HG02610 (cell line): ENCODE measurements at regions not wholly inside any gene's neighbourhood (a gene's known extent, or its start where the extent isn't known, plus 50 kb on each side); places are given as distances from the start of the nearest gene placed in this dataset.

Experiments
- ATAC-seq: cut with Tn5 transposase; IDR thresholded peaks from one replicate; pipeline ENCODE4 v1.9.1; 2021; ENCODE audit warnings: mild to moderate bottlenecking, moderate library complexity; ENCODE audit not compliant: unreplicated experiment

DNA sequence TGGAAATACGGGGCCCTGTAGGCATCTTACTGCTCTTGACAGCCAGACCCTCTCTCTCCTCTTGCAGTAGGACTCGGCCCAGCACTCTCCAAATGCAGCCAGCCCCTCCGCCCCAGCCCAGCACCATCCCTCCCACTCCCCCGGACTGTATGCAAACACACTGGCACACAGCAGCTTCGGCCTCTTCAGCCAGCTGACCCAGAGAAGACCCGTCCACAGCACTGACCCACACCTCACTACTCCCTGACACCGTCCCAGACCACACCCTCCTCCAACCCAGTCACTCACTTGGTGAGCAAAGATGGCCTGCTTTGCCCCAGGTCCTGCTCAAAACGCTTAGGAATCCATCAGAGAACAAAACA, 164.6 kb downstream of the IGLL1 start:
- ATAC-seq = no peak

DNA sequence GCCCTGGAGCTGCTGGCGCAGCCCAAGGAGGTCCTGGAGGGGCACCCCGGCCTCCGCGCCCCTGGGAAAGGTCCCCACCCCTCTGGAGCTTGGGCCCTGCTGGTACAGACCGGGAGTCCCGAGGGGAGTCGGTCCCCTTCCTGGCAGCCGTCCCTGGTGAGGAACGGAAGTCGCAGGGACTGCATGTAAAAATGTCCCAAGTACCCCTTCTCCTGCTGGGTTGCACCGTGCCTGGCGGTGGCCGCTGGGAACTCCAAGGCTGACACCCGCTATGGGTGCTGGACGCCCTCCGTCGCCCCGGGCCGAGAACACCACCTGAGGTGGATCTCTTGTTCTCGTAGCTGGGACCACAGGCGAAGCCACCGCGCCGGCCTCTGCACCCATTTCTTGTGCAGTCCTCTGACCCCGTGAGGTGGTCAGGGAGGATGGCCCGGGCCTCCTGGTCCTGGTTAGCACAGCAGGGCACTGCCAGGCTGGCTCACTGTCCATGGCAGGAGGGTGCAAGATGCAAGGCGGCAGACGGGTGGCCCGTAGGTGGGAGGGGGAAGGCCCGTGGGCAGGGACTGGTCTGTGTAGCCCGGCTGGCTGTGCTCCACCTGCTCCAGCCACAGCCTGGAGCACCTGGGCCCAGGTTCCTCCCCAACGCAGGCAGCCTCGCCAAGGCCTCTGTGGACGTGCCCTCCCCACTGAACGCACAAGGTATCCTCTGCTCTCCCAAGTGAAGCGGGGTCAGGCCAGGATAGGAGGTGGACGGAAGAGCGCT, 165.2 kb downstream of the IGLL1 start:
- no peak for ATAC-seq

DNA sequence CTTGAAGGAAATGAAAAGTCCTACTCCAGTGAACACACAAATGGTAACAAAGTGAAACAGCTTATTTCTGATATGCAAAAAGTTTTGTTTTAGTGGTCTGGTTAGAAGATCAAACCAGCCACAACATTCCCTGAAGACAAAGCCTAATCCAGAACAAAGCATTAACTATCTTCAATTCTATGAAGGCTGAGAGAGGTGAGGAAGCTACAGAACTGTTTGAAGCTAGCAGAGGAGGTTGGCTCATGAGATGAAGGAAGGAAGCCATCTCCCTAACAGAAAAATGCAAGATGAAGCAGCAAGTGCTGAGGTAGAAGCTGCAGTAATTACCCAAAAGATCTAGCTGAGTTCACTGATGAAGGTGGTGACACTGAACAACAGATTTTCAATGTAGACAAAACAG, 168.4 kb downstream of the IGLL1 start:
- ATAC-seq = no peak

DNA sequence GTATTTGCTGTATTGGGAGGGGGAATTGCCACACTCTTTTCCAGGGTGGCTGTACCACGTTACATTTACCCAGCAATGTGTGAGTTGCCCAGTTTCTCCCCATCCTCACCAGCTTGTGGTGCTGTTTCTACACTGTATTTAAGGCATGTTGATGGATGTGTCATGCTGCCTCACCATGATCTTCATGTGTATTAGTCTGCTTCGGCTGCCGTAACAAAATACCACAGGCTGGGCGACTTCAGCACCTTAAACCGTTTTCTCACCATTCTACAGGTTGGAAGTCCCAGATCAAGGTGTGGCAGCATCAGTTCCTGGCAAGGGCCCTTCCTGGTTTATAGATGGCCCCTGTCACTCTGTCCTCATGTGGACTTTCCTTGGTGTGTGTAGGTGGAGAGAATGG, 169.7 kb downstream of the IGLL1 start:
- no peak for ATAC-seq

DNA sequence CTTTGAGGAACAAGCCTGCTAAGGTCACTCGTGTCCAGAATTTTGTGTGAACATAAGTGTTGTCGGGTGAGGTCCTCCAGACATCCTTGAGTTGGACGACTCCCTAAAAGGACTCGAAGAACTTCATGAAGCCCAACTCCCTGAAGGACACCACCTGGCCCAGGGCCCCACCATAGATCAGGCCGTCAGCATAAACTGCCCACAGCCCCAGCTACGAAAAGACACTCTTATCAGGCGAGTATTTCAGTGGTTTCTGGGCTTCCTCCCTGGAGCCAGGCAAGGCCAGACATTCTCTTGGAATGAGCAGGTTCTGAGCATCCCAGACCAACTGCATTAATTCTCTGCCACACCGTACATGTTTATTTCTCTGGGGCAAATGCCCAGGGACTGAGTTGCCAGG, 170.1 kb downstream of the IGLL1 start:
- no peak for ATAC-seq

DNA sequence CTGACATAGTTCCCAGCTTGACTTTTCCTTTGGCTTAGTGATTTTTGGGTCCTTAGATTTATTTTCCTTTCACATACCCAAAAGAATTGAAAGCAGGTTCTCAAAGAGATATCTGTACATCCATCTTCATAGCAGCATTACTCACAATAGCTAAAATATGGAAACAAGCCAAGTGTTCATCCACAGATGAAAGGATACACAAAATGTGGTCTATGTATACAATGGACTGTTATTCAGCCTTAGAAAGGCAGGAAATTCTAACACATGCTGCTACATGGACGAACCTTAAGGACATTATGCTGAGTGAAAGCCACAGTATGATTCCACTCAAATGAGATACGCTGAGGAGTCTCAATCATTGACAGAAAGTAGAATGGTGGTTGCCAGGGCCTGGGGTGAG, 171.8 kb downstream of the IGLL1 start:
- ATAC-seq = no peak

DNA sequence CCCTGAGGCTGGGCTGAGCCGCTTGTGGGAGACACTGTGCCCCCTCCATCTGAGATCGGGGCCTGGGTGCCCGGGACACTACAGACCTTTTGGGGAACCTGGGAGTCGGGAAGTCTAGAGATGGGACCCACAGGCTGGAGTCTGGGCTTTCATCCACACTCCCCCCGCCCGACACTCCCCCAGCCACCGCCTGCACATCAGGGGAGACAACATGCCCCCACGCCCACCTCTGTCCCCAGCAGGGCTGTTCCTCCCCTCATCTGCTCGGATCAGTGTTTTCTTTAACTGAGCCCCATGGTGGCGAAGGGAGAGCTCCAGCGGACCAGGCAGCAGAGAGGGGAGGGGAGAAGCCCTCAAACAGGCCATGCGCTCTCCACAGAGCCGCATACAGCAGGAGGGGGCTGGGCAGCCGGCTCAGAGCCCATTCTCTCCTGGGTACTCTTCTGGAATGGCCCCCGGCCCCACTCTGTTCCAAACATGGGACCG, 174.7 kb downstream of the IGLL1 start:
- ATAC-seq = no peak

DNA sequence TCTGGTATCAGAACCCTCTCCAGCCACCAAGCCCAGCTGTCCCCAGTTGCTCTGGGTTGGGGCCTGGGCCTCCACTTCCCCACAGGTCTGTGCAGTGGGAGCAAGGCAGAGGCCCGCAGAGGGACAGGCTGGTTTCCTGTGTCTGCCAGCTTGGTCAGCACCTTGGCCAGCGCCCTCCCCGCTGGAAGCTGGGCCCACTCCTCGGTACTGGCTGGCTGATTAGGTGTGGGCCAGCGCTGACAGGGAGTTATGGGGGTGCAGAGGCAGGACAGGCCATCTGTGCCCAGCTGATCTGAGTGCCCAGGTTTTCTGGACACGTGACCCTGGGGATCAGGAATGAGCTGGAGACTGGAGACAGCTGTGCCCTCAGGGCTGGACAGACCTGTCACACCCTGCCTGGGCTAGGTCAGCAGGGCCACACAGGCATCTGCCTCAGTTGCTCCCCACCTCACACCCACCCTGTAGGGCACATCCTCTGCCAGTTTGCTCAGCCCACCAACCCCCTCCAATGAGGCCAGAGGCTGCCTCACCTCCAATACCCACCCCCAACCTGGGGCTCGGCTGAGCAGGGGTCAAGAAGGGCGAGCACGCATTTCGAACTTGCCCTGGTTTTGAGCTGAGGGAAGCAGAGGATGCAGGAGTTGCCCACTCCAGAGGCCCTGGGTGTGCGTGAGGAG, 175.3 kb downstream of the IGLL1 start:
- ATAC-seq = no peak

DNA sequence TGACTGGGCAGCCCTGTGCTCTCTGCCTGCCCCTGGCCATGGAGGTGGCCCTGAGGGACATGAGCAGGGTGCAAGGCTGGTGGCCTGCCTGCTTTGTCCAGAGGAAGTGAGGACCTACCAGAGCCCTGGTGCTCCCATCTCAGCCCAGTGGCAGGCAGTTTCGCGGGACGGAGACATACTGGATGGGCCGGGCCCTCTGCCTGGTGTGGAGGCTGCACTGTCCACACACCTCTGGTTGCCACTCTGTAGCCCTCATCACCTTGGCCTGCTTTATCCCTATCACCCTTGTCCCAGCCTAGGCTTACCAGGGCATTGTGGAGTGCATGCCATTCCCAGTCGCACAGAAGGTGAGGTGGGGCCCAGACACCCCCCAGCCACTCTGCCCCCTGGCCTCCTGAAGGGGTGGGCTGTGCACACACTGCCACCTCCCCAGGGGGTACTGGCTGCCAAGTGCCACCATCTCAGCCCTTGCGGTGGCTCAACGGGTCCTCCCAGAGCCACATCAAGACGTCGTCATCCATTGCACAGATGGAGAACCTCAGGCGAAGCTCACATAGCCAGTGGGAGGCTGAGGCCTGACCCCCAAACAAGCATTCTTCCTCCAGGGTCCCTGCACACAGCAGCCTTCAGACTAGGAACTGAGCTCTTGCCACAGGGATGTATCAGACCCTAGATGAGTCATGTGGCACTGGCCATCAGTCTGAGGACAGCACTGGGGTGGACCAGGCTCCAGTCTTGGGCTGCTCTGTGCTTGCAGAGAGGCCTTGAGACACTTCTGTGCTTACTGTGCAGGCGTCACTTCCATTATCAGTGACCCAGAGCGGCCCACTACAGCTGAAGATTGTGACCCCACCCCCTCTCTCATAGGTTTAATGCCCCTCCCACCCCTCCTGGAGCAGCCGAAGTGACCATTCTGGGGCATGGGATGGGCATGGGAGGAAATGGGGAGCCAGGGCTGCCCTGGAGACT, 176.1 kb downstream of the IGLL1 start:
- no peak for ATAC-seq

DNA sequence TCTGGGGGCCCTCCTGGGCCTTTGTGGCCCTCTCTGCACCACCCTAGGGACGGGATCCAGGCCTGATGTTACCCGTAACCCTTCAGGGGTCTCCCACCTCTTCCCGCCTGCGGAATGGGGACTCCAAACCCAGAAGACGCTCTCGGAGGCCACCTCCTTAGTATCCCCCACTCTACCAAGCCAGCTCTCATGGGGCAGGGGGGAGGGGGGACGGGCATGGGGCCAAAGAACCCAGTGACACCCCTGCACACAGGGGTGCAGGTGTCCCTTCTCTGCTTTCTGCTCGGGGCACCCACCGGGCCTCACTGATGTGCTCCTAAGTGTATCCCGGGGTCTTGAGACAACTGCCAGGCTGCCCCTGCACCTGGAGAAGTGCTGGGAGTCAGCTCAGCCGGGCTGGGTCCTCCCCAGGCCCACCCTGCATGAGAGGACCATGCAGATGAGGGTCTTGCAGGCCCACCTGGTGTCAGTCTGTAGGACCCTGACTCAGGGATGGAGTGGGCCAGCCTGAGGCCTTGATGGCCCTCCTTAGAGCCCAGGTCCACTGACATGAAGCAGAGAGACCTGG, 176.9 kb downstream of the IGLL1 start:
- ATAC-seq = no peak

DNA sequence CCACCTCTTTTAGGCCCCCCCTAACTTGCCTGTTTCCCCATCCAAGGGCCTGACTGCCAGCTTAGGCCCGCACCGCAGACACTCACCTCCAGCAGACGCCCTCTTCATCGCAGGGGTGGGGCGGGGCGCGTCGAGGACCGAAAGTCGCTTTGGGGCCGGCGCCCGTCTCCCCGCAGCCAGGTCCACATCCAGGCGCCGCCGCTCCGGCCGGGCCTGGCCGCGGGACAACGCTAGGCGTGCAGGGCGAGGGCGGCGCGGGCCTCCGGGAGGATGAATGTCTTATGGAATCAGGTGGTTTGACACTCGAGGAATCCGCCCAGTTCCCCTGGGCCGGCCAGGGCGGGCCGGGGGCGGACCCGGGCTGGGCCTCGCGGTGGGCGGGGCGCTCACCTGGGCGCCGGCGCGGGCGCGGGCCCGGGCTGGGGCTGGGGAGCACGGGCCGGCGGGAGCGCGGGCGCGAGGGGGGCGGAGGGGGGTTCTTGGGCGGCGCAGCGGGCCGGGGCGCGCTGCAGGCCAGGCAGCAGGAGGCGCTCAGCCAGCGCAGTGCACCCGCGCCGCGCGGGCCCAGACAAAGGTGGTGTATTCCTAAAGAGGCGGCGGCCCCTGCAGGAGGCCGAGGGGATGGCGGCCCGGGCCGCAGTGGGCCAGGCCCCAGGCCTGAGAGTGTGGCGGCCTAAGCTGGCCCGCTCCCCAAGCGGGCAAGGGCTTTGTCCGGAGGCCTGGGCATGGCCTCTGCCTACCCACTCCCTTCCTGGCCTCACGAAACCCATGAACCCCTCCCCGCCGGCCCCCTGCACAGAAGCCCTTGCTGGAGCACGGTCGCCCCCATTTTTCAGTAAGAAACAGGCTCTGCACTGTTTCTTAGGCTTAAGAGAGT, 177.6 kb downstream of the IGLL1 start:
- ATAC-seq = no peak

DNA sequence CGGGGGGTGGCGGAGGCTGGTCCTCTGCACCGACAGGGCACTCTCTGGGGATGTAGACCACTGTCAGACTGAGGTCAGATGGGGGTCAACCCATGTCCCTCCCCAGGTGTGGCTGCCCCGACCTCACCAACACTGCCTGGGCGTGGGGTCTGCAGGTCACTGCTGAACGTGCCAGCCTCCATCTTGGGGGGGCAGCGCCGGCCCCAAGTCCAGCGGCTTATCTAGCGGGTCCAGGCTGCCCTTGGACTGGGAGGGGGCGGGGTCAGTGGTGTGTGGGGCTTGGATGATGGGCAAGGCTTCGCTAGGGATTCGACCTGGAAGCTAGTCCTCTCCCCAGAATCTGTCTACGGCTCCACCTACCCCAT, 178.2 kb downstream of the IGLL1 start:
- no peak for ATAC-seq

DNA sequence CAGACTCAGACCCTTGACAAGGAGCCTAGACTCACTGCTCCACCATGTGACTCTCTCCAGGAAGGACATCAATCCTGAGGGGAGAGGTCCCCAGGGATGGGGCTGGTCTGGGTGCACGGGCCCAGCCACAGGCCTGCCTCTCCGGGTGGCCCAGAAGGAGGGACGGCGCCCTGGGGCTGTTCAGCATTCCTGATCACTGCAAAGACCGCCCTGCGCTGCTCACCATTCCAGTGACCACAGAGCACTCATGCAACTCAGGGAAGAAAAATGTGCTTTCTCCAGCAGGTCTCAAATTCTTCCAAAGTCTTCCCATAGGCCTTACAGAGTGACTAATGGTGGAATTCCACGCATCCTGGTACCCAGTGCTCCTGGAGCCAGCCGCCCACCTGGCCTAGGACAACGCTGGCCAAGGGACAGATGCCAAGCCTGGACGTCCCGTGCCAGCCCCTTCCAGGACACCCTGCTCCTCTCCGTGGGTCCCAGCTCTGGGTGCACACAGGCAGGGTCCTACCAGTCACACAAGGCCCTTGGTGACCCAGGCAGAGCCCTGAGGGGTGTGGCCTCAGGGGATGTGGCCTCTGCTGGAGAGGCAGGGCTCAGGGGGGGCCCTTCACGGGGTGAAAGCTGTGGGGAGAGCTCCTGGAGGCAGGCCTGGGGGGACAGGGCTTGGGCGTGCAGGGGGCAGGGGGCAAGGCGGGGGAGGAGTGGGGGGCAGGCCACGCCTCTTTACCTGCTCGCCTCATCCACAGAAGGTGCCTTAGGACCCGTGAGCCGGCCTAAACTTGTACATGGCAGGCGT, 178.8 kb downstream of the IGLL1 start:
- no peak for ATAC-seq

DNA sequence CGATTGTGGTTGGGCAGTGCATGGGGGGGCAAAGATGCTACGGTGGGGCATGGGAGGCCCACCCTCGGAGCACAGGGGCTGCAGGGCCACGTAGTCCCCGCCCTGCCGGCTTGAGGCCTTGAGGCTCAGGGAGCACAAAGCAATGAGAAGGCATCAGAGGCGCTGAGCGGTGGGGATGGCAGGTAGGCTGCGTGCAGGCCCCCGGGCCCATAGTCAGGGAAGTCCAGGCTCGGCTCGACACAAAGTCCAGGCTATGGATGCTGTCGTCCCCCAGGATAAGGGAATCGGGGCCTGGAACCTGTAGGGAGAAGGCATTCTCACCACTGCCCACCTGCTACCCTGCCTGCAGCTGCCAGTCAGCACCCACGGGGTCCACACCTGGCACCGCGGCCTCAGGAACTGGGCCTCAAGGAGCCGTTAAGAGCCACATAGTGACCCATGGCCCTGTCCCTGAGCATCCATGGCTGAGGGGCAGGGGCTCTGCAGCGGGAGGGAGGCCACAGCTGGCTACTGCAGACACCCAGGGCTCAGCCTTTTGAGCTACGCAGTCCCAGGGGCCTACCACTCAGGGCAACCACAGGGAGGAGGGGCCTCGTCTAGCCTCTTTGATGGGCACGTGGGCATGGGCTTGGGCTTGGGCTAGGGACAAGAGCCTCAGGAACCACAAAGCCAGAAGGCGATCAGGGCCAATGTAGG, 179.7 kb downstream of the IGLL1 start:
- no peak for ATAC-seq

DNA sequence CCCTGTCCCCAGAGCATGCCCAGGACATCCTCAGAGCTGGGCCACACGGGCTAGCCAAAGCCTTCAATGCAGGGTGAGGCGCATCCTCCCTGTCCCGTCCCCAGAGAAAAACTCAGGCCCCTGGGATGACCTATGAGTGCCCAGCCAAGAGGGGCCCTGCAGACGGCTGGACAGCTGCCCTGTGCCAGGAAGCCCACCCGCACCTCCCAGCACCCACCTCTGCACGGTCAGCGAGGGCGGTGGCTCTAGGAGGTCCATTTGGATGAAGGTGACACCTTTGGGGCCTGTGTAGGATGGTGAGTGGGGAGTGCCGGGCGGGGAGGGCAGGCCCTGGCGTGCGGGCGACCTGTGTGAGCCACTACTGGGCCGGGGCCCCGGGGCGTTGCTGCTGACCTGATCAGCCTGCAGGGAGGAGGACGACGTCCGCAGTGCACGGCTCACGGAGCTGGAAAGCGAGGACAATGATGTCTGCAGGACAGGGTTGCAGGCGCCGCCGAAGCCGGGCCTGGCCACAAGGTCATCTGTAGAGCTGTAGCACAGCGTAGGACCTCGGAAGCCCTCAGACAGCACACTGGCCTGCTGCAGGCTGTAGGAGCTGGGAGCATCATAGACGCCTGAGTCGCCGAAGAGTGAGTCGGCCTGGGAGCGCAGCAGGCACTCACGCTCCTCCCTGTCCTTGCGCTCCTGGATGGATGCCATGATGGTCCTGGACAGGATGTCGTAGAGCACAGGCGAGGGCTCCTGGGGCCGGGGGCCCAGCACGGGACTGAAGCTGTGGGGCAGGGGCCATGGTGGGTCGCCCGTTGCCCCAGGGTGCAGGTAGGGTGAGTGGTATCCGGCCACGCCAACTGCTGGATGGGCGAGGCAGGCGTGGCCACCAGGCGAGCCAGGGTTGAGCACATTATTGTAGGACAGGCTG, 180.5 kb downstream of the IGLL1 start:
- no peak for ATAC-seq

DNA sequence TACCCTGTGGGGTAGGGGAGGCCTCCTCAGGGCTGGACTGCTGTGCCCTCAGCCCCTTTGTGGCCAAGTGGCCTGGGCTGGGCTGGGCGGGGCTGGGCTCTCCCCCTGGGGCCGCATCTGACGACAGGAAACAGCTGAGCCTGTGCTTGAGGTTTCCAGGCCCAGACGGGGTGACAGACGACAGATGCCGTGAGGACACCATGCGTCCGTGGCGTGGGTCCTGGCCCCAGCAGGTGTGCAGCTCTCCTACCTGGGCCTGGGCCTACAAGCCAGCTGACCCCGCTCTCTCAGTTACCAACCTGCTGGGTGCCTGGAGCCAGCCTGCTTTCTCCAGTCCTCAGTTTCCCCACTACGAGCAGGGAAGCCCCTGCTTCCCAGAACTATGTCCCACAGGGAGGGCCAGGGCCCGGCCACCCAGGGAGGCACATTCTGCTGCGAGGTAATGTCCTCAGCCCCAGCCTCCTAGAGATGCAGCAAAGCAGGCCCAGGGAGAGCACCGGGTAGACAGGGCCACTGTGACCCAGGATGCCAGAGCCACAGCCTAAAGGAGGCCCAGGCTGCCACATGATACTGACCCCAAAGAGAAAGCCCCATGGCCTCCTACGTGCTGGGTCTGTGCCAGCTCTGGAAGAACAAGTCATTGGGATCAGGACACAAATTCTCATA, 181.3 kb downstream of the IGLL1 start:
- ATAC-seq = no peak
